DMS 273 treated with DMSO at 0.1 percent for 48 hours (cell line): ENCODE measurements at regions not wholly inside any gene's neighbourhood (a gene's known extent, or its start where the extent isn't known, plus 50 kb on each side); places are given as distances from the start of the nearest gene placed in this dataset.

Experiments
- DNase-seq: peaks from one replicate; lab custom pipeline; 2025; lab: John Stamatoyannopoulos, UW

DNA sequence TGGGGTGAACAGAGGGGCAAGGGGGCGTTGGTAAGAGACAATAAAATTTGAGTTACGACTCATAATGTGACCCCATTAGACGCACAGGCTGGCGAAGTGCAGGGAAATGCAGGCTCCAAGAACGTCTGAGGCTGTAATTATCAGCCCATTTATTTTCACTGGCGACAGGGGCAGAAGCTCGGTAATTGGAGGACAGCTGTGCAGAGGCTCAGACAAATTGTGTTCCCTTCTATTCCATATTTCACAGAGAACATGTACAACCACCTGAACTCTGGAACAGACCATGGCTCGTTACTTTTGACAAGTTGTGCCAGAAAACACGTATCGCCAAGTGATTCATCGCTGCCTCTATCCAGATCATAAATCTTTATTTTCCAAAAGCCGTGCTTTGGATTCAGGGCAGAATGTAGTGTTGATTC is 137.3 kb upstream of the FRMD4A start:
- DNase-seq: peak; percentile 20

DNA sequence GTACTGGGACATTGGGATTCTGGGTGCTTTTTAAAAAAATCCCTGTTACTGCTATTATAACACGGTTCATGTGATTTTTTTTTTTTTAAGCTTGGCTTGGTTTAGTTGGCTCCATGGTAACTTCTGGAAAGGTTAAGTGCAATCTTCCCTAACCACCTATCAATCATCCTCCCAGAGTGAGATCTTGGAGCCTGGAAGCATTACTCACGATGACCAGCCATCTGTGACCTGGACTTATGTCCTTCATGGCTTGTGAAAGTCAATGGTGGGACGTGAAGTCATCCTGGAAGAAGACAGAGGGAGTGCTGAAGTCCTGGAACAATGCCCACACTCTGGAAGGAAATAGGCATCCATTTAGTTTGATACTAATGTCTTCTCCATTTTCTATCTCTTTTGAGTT is 135.5 kb upstream of the FRMD4A start:
- DNase-seq: no peak

DNA sequence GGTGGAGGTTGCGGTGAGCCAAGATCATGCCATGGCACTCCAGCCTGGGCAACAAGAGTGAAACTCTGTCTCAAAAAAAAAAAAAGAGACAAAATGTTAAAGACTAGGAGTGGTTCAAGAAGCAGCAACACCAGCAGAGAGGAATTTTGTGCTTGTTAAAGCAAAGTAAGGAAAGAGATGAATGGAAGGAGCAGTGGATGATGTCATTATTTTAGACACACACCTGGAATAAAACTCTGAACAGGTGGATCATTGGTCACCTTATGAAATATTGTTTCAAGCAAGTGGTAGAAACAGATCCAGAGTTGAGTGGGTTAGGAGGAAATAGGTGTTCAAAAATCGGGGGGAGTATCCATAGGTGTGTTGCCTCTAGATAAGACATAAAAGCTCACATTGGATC is 129.7 kb upstream of the FRMD4A start:
- no peak for DNase-seq

DNA sequence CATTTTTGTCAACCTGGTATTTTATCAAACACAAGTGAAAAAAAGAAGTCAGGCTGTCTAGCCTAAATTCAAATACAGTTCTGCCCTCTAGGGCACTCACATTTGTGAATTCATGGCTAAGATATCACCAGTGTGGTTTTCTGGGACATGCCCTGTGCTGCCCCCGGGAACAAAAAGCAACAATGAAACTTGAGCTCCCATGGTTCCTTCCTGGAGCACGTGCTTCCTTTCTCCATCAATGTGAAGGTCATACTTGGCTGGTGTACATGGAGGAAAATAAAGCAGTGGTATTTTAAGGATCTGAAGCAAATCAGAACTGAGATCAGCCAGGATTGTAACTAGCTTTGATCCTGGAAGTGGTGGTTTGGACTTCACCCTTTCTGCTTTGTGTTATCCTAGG is 128.9 kb upstream of the FRMD4A start:
- DNase-seq: no peak

DNA sequence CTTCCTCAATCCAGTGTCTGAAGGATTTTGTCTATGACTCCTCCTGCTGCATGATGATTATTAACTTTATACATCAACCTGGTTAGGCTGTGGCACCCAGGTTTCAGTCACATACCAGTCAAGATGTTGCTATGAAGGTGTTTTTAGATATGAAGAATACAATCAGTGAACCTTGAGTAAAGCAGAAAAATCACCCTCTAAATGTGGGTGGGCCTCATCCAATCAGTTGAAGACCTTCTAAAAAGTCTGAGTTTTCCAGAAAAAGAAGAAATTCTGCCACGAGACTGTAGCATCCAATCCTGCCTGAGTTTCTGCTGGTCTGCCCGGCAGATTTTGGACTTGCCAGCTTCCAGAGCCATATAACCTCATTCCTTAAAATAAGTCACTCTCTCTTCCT is 126.1 kb upstream of the FRMD4A start:
- no peak for DNase-seq

DNA sequence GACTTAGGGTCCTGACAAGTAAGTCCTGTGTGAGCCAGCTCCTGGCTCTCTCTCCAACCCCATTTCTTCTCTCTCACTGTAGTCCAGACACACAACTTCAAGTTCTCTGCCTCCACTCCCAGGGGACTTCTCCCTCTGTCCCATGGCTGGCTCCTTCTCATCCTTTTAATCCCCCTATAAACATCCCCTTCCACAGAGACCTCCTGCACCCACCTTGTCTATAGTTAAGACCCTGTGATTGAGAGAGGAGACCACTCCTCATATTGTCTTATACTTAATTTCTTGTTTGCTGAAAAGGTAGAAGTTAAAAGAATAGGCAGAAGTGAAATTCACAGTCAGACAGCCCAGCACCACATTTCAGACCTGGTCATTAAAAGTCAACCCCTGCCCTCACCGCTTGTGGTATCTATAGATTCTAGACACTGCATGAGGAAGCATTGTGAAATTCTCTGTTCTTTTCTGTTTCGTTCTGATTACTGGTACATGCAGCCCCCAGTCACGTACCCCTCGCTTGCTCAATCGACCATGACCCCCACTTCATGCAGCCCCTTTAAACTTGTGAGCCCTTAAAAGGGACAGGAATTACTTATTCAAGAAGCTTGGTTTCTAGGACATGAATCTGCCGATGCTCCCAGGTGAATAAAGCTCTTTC is 125.6 kb upstream of the FRMD4A start:
- no peak for DNase-seq

DNA sequence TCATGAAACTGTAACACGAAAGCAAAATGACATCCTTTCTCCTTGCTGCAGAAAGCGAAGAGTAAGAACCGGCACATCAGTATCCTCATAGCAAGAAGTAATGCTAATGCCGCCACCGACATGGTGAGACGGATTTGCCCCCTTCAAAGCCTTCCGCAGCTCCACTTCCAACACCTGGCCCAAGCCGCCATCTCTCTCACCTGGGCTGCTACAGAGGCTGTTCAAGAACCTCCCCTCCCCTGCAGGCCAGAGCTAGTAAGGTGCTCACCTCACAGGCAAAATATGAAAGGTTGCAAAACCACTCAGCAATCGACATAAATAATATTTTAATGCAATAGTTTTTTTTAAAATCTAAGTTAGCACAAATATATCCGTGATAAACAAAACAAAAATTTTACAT is 123.9 kb upstream of the FRMD4A start:
- no peak for DNase-seq

DNA sequence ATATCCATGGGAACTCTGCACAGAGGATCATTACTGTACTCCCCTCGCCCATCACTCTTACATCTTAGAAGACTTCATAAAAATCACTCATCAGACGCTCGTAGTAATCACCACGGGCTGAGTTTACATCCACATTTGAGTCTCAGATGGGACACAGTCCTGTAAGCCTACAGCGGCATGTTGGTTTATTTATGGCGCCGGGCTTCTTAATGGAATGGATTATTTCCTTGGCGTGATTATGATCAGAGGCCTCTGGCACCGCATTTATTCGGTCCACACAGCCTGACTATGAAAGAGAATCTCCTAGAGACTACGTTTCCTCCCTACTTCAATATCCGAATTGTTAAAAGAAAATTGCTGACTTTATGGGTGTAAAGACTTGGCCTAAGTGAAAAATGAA is 123.5 kb upstream of the FRMD4A start:
- no peak for DNase-seq

DNA sequence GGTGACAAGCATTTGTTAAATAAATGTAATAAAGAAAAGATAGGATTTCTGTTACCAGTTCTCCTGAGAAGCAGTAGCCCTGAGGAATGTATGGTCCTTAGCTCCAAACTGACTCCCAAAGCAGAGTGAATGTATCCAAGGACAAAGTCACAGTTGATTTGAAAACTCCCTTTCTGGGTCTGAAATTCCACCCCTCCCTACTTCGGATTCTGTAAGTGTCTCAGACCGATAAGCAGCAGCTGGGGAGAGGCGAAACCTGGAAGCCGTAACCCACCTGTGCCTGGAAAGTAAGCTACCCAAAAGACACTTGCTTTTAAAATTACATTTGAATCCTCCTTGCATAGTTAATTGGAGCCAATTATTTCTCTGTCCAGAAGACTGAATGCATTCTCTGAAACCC is 122.9 kb upstream of the FRMD4A start:
- no peak for DNase-seq

DNA sequence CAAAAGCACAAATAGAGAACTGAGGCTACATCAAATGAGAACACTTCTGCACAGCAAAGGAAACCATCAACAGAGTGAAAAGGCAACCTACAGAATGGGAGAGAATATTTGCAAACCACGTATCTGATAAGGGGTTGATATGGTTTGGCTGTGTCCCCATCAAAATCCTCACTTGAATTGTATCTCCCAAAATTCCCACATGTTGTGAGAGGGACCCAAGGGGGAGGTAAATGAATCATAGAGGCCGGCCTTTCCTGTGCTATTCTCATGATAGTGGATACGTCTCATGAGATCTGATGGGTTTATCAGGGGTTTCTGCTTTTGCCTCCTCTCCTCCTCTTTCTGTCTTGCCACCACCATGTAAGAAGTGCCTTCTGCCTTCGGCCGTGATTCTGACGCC is 120.6 kb upstream of the FRMD4A start:
- no peak for DNase-seq

DNA sequence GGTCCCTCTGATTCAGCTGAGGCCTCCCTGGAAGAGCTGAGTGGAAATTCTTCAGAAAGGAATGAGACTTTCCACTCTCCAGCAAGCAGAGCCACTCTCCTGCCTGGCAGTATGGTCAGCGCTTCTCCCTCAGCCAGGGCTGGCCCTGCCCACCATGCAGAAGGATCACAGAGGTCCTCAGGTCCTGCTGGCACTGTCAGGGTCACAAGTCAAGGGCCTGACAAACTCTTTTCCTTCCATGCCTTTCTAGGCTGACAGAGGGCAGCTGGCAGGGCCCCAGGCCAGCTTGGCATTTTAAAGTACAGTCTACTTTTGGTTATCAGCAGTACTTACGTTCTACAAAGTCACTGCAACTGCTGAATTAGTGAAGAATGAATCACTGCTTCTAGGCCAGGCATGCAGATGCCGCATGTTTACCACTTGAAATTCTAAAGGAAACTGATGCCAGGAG is 119.3 kb upstream of the FRMD4A start:
- DNase-seq: no peak

DNA sequence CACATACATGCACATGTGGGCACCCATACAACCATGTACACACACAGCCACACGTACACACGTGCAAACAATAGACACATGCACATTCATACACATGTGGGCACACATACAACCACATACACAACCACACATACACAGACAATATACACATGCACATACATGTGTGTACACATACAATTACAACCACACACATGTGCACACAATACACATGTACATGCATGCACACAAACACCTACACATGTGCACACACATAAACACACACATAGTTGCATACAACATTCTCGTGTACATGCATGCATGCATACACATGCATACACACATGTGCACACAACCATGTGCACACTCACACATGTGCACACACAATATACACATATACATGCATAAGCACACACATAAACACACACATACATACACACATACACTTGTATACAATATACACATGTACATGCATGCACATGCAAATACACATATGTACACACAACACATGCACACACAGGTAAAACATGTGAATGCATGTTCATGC is 118.6 kb upstream of the FRMD4A start:
- no peak for DNase-seq

DNA sequence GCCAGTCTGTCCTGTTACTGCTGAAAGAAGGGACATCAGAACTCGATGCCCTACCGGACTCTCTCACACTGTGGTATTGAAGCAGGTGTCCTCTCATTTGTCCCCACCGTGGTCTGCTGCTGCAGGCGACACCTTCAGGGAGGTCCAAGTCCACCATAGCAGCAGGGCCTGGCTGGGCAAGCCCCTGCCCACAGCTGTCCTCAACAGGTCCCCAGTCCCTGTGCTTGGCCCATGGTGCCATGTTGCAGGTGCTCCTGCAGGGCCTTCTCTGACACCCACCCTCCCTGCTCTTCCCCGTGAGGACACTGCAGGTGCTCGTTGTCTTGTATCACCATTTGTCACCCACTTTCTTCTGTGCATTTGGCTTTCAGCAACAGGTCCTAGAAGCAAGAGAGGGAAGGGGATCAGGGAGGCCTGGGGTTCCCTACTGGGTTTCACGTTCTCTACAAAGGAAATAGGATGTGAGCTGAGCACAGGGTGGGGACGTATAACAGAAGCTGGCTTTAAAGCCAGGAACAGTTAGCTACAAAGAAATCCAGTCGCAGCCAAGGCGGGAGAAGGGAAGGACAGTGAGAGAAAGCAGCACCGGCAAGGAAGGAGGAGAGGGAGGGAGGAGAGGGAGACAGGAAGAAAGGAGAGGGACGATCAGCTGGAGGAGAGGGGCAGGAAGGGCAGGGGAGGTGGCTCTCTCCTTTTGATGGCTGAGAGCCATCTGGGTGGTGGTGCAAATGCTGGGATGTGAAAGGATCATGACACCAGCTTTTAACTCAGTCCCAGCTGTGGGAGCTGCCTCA is 117.7 kb upstream of the FRMD4A start:
- DNase-seq: no peak

DNA sequence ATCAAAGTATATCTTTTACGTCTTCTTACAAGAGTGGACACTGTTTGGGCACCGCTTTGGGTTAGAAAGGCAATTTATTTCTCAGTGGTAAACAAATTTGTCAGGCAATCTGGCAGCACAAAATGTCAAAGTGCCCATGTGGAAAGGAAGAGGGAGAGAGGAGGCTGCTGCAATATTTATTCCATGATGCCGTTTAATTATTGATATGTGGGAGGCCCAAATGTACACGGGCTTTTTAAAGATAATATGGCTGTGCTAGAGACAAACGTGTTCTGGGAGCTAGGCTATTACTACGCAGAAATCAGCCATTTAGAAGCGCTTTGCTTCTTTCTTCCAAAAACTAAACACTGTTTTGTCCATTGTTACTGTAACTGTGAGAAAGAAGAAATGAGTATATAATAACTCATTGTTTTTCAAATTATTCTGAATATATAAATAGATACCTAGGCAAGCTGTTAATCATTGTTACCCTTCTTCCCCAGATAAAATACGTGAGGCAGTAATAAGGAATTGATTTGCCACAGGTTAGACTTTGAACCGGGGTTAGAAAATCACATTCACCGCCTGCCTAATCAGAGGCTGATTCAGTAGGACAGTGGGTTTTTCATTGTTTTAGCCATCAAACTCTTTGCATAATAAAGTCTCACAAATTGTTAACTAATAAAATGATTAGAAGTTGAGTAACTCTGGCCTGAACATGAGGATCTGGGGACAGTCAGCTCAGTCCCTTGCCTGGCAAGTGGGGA is 116.5 kb upstream of the FRMD4A start:
- no peak for DNase-seq

DNA sequence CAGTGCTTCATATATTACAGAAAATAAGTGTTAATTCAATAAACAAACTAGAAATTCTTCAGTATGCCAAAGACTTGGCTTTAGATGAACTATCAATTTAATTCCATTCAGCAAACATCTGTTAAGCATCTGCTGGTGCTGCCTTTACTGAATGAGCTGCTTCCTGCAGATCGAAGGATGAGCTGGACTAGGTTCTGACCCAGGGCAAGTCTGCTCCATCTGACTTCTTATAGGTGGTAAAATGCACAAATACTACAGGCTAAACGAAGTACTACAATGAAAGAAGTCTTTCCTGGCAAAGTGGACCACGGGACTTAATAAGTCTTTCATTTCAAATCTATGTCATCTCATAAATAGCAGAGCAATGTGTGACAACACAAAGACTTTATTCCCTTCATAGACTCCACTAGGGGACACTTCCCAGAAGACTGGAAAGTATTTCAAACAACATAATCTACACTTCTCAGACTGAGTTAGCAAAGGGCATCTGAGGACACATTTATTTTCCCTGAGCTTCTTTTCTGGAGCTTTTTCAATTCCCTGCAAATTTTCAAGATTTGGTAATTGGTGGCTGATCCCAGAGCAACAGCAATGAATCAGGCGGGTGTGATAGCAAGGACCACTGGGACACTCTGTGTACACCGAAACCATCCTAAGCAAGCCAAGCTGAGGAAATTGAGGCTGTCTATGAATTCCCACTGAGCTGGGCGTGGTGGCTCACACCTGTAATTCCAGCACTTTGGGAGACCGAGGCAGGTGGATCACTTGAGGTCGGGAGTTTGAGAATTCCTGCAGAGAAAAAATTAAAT is 108.9 kb upstream of the FRMD4A start:
- DNase-seq: no peak

DNA sequence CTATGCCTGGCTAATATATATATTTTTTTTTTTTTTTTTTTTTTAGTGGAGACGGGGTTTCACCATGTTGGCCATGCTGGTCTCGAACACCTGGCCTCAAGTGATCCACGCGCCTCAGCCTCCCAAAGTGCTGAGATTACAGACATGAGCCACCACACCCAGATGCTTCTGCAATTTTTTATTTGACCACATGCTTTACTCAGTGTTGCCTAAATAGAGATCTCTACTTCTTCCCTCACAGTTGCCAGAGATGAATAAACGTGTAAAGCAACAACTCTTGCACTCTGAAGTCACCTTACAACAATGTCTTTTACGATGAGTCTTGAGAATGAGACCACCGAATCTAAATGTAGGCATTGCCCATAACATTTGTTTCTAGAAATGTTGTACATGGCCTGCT is 107.9 kb upstream of the FRMD4A start:
- no peak for DNase-seq

DNA sequence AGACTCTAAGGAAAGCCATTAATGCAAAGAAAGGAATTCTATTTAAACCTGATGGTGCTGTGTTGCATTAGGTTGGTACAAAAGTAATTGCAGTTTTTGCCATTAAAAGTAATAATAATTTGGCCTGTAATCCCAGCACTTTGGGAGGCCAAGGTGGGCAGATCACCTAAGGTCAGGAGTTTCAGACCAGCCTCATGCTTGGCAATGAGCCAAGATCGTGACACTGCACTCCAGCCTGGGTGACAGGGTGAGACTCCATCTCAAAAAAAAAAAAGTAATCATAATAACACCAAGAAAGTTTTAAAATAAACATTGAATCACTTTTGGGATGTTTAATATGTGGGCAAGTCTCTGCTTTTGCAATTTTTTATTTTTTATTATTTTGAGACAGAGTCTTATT is 107.3 kb upstream of the FRMD4A start:
- DNase-seq: no peak

DNA sequence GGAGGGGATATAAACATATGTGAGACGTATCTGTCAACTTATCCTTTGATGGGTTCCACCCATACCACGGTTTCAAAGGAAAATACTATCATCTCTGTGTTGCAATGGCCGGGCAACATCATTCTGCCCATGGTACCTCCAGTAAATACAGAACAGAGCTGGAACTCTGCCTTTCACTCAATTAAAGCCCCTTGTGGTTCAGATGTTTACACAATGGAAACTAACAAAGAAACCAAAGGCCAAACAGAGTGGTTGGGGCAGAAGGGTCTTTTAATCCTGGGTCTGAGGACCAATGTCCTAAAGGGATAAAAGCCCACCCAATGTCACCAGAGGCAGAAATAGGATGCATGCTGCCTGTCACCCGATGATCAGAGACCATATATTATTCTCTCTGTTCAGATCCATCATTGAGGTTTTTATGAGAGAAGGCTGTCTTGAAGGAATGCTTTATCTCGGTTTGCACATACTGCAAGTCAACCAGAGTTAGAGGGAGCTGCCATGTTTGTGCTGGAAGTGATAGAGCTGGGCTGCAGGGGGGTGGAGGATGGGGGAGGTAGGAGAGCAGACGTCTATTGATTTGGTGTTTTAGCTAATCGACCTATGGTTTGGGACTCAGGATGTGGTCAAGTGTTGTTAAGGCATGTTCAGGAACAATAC is 105.4 kb upstream of the FRMD4A start:
- no peak for DNase-seq

DNA sequence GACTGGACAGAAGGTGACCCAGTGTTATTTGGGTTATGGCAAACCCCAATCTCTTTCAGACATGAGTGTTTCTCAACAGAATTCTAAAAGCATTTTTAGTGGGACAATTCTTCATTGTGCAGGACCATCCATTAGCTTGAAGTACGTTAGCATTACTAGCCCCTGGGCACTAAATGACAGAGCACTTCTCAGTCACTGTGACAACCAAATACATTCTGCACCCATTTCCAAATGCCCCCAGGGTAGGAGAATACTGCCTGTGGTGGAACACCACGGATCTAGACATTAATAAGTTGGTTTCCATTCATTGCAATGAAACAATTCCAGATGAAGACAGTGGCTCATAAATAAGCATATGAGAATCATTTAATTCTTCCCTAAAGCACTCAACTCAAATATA is 102.4 kb upstream of the FRMD4A start:
- DNase-seq: no peak

DNA sequence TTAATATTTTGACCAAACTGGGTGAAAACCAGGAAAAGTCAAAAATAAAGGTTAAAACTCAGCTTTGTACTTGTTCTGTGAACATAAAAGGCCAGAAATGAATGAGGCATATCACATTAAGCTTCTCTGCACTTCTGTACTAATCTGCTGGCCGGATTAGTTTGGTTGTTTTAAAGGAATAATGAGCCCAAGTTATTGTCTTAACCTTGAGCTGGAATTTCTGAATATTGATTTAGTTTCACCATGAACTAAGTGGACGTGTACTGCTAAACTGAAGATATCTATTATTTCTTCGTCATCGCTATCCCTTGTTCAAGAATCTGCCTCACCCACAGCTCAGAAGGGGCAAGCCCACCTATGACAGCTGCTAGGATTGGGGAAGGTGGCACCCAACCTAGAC is 101.1 kb upstream of the FRMD4A start:
- DNase-seq: no peak

DNA sequence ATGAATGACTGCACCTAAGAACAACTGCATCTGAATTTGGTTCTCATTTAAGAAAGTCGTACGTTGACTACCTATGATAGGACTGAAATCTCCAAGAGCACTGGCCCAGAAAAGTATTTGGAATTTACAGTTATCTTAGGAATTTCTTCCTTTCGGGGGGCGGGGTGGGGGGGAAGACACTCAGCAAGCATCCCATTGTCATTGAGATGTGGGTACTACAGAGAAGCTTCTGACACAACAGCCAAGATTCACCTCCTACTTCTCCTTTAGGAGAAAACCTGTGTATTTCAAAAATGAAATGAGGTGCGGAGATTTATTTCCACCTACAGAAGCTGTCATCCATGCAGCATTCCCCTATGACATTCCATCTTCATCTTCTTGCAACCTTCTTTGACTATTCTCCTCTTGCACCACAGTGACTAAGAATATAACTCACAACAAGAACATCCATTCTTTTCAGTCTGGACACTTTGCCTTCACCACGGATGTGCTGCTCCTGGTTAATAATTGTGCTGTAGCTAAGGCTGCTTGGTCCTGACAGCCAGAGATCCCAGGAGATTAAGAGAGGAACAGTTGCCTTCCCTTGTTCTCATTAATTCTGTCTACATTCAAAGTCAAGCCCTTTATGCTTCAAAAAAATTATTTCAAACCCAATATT is 98.4 kb upstream of the FRMD4A start:
- DNase-seq: no peak
